ENCODE measurements at regions not wholly inside any gene's neighbourhood (a gene's known extent, or its start where the extent isn't known, plus 50 kb on each side); places are given as distances from the start of the nearest gene placed in this dataset.

DNA sequence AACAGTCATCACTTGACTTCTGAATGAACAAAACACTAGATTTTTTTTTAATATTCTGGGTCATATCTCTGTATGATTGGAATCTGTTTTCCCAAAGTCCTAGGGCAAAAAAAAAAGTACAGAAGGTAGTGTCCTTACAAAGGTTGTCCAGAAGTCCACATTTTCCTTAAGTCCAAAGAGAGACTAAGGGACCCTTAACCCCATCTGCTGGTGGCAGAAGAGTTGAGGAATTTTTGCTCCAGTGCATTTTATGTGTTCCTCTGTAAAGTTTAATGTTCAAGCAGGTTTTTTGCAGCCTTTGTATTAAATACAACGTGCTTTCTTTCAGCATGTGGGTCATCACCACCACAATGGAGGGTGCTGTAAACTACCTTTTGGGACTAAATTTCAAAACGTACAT is 215.9 kb downstream of the SP3 start:
- TF ChIP-seq, protein P1, sequence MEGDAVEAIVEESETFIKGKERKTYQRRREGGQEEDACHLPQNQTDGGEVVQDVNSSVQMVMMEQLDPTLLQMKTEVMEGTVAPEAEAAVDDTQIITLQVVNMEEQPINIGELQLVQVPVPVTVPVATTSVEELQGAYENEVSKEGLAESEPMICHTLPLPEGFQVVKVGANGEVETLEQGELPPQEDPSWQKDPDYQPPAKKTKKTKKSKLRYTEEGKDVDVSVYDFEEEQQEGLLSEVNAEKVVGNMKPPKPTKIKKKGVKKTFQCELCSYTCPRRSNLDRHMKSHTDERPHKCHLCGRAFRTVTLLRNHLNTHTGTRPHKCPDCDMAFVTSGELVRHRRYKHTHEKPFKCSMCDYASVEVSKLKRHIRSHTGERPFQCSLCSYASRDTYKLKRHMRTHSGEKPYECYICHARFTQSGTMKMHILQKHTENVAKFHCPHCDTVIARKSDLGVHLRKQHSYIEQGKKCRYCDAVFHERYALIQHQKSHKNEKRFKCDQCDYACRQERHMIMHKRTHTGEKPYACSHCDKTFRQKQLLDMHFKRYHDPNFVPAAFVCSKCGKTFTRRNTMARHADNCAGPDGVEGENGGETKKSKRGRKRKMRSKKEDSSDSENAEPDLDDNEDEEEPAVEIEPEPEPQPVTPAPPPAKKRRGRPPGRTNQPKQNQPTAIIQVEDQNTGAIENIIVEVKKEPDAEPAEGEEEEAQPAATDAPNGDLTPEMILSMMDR (IDR thresholded peaks at IDR 0.05): peak in 1 of 4 experiments; percentile 15
- no peak for TF ChIP-seq POLR2A (IDR thresholded peaks at IDR 0.05)
